ENCODE measurements at regions not wholly inside any gene's neighbourhood (a gene's known extent, or its start where the extent isn't known, plus 50 kb on each side); places are given as distances from the start of the nearest gene placed in this dataset.

DNA sequence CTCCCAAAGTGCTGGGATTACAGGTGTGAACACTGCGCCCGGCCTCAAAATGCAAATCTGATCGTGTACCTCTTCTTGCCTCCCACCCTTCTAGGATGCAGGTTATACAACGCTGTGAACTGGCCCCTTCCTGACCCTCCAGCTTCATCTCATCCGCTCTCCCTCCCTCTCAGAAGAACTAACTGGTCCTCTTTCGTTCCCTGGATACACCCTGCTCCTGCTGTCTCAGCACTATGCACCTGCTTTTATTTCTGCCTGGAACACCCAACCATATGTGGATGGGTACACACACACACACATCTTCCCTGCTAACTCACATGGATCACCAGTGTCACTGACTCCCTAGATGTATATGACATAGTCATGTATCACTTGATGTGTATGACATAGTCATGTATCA lies 56.1 kb upstream of the VASH1 start:
- TF ChIP-seq POLR2AphosphoS5 (IDR thresholded peaks at IDR 0.05; ENCODE audit: insufficient read depth, low read depth, low read length) (no peak), POLR2A (IDR thresholded peaks at IDR 0.05; ENCODE audit: low read depth, low read length) (no peak)
